Retinal pigment epithelial cell (primary cell): ENCODE measurements at regions not wholly inside any gene's neighbourhood (a gene's known extent, or its start where the extent isn't known, plus 50 kb on each side); places are given as distances from the start of the nearest gene placed in this dataset.
A peak's percentile ranks its signal among the peaks of the same experiment; 100 is the strongest.

Source experiments
- DNase-seq: peaks from one replicate; pipeline ENCODE4 v3.0.0-alpha.2; 2010; ENCODE audit warnings: low read depth
- H3K4me3 ChIP-seq: 2 replicates; pipeline ENCODE4 v1.5.1; 2011; ENCODE audit warnings: mild to moderate bottlenecking, low read length, control low read depth, moderate library complexity
- TF ChIP-seq, protein P1 (sequence below): conservative IDR thresholded peaks from 2 replicates; pipeline ENCODE4 v1.5.1; 2011; ENCODE audit warnings: low read depth, low read length, control low read depth, inconsistent platforms

- DNase-seq: no peak
- TF ChIP-seq, protein P1, sequence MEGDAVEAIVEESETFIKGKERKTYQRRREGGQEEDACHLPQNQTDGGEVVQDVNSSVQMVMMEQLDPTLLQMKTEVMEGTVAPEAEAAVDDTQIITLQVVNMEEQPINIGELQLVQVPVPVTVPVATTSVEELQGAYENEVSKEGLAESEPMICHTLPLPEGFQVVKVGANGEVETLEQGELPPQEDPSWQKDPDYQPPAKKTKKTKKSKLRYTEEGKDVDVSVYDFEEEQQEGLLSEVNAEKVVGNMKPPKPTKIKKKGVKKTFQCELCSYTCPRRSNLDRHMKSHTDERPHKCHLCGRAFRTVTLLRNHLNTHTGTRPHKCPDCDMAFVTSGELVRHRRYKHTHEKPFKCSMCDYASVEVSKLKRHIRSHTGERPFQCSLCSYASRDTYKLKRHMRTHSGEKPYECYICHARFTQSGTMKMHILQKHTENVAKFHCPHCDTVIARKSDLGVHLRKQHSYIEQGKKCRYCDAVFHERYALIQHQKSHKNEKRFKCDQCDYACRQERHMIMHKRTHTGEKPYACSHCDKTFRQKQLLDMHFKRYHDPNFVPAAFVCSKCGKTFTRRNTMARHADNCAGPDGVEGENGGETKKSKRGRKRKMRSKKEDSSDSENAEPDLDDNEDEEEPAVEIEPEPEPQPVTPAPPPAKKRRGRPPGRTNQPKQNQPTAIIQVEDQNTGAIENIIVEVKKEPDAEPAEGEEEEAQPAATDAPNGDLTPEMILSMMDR: no peak
- no peak overlapping the region for H3K4me3 ChIP-seq
Measured at GRCh38 chr13:62611343-62611742, 1195.7 kb upstream of the PCDH20 start.

- peak; percentile 3 for DNase-seq
- no peak overlapping the region for H3K4me3 ChIP-seq
- TF ChIP-seq, protein P1: no peak
Measured at GRCh38 chr13:62598708-62599107, 1183.1 kb upstream of the PCDH20 start.

- TF ChIP-seq, protein P1: no peak
- no peak overlapping the region for H3K4me3 ChIP-seq
- no peak for DNase-seq
Measured at GRCh38 chr13:62595976-62596375, 1180.3 kb upstream of the PCDH20 start.

DNA sequence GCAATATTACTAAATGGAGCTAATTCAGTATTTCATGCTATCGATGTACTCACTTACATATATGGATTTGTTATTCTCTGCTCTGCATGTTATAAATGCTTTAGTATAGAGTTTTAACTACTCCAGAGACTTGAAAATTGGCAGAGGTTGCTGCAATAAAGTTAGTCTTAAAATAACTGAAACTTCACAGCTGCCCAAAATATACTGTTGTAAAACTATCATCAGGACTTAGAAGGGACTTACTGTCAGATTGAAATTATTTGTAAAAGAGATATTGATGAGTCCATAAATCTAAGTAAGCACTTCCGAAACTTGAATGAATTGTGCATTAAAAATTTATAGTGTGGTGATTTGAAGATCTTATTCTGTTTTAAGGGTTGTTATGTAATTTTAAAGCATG, 1178.2 kb upstream of the PCDH20 start:
- TF ChIP-seq, protein P1: no peak
- no peak for DNase-seq
- no peak overlapping the region for H3K4me3 ChIP-seq

- no peak for DNase-seq
- no peak overlapping the region for H3K4me3 ChIP-seq
- TF ChIP-seq, protein P1: no peak
Measured at GRCh38 chr13:62583466-62583865, 1167.8 kb upstream of the PCDH20 start.

DNA sequence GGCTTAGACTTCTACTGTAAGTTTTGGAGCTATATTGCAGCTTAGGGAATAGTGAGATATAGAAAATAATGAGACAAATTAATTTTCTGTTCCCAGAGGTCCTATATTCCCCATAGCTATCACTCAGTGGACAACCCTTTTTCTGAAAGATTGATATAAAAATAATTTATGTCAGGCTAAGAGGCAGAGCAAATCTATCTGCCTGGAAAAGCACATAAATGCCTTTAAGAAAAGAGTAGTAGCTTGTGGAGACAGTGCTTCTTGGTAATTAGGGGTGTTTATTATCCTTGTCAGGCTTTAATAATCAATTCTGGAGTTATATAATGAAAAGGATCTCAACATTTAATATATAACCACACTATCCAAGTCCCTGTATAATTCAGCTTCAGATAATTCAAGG, 1162.8 kb upstream of the PCDH20 start:
- H3K4me3 ChIP-seq: no peak overlapping the region
- no peak for DNase-seq
- TF ChIP-seq, protein P1: no peak

DNA sequence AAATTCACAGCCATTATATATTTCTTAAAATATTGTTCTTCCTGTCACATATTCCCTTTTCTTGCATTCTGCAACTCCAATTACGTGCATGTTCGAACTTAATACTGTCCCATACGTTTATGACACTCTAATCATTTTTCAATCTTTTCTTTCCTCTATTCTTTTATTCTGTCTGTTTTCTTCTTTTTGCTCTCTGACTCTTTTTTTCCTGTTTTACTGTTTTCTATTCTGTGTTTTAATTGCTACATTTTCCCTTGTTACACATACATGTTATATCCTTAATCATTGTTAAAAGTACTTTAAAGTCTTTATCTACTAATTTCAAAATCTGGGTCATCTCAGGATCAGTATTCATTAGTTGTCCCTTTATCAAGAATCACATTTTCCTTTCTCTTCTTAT, 1149.1 kb upstream of the PCDH20 start:
- DNase-seq: no peak
- TF ChIP-seq, protein P1: no peak
- no peak overlapping the region for H3K4me3 ChIP-seq
